ENCODE measurements at regions not wholly inside any gene's neighbourhood (a gene's known extent, or its start where the extent isn't known, plus 50 kb on each side); places are given as distances from the start of the nearest gene placed in this dataset.

DNA sequence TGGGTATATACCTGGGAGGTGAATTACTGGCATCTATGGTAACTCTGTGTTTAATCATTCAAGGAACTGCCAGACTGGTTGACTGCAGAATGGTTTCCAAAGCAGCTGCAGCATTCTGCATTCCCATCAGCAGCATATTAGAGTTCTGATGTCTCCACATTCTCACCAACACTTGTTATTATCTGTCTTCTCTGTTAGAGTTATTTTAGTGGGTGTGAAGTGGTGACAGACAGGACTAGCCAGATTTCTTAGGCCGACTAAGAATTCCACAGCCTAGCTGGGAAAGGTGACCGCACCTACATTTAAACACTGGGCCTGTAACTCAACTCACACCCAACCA, 110.9 kb downstream of the TMEM170B start:
- no peak overlapping the region for H3K27ac ChIP-seq
- DNase-seq = no peak
- no peaks in the 10 kb centered on the region for H3K36me3 ChIP-seq (ENCODE audit: insufficient read depth in 1 of 2, low read depth in 1 of 2)
- no peak overlapping the region for H3K4me3 ChIP-seq
- ATAC-seq = no peak
- intact Hi-C loops (cut with DNase I) = no loop called here
- no peaks in the 10 kb centered on the region for H3K9me3 ChIP-seq
- H3K4me1 ChIP-seq = no peaks in the 10 kb centered on the region
- WGBS, 3 donors = 67 to 94% (median 70%) methylated on average over 2 of the region's 2 CpGs
- H3K27me3 ChIP-seq (ENCODE audit: insufficient read depth in 3 of 3, low read length in 2 of 3) = no peaks in the 10 kb centered on the region
- no peak for TF ChIP-seq CTCF (IDR thresholded peaks at IDR 0.05)

DNA sequence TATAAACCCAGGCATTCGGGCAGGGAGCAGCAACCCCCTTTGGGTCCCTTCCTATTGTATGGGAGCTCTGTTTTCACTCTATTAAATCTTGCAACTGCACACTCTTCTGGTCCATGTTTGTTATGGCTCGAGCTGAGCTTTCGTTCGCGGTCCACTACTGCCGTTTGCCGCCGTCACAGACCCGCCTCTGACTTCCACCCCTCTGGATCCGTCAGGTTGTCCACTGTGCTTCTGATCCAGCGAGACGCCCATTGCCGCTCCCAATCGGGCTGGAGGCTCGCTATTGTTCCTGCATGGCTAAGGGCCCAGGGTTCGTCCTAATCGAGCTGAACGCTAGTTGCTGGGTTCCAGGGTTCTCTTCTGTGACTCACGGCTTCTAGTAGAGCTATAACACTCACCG, 111.3 kb downstream of the TMEM170B start:
- TF ChIP-seq CTCF (IDR thresholded peaks at IDR 0.05) = no peak
- DNase-seq (no peak), ATAC-seq (no peak)
- Histone ChIP-seq H3K27ac (no peak overlapping the region), H3K36me3 (ENCODE audit: insufficient read depth in 1 of 2, low read depth in 1 of 2) (no peaks in the 10 kb centered on the region), H3K4me3 (no peak overlapping the region), H3K4me1 (peaks cover 2% of the 10 kb centered on the region), H3K9me3 (no peaks in the 10 kb centered on the region), H3K27me3 (ENCODE audit: insufficient read depth in 3 of 3, low read length in 2 of 3) (no peaks in the 10 kb centered on the region)
- WGBS, 3 donors = 97 to 99% (median 98%) methylated on average over 14 to 20 of the region's 20 CpGs
- intact Hi-C loops (cut with DNase I) = no loop called here

GRCh38 chr6:11650025-11650696, 112.6 kb downstream of the TMEM170B start:
- H3K4me3 ChIP-seq = no peak overlapping the region
- DNase-seq (peak in 1 of 2 donors; percentile 22), ATAC-seq (peak in 2 of 4 donors; percentile 26 to 47)
- intact Hi-C loops (cut with DNase I) = loop anchor here in 1 of 2 donors (5.0 kb wide), 1 partner anchor 582 kb away; no protein-coding TSS in a partner anchor
- no peak overlapping the region for H3K27ac ChIP-seq
- H3K9me3 ChIP-seq = no peaks in the 10 kb centered on the region
- TF ChIP-seq CTCF (IDR thresholded peaks at IDR 0.05) = no peak
- WGBS, 3 donors = 52 to 69% (median 56%) methylated on average over 7 of the region's 7 CpGs
- H3K27me3 ChIP-seq (ENCODE audit: insufficient read depth in 3 of 3, low read length in 2 of 3) = no peaks in the 10 kb centered on the region
- peaks cover 7% of the 10 kb centered on the region for H3K4me1 ChIP-seq
- H3K36me3 ChIP-seq (ENCODE audit: insufficient read depth in 1 of 2, low read depth in 1 of 2) = no peaks in the 10 kb centered on the region

DNA sequence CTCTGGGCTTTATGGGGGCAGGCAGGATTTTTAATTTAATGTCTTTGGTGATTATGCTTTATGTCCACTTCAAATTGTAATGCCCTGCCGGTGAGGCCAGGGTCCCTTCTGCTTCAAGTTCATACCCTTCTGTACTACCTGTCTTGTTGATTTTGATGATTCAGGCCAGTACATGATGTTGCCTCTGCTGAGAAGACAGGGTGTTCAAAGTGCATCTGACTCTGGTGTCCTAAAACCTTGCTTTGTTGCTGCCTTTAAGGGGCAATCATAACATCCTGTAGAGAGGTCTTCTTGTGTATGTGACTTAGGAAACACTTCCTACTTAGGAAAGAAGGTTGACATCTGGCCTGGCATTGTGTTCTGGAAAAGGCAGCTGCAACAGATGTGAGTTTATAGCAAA, 113.2 kb downstream of the TMEM170B start:
- intact Hi-C loops (cut with DNase I) = loop anchor here in 1 of 2 donors (5.0 kb wide), 1 partner anchor 582 kb away; no protein-coding TSS in a partner anchor
- Histone ChIP-seq H3K27me3 (ENCODE audit: insufficient read depth in 3 of 3, low read length in 2 of 3) (no peaks in the 10 kb centered on the region), H3K4me1 (peaks cover 12% of the 10 kb centered on the region), H3K36me3 (ENCODE audit: insufficient read depth in 1 of 2, low read depth in 1 of 2) (no peaks in the 10 kb centered on the region), H3K9me3 (no peaks in the 10 kb centered on the region), H3K27ac (peak overlapping the region; percentile 9), H3K4me3 (no peak overlapping the region)
- no peak for DNase-seq
- ATAC-seq = no peak
- WGBS, 3 donors = 31 to 68% (median 46%) methylated on average over 1 of the region's 1 CpG
- no peak for TF ChIP-seq CTCF (IDR thresholded peaks at IDR 0.05)
